Lower lobe of right lung (tissue), 2 donors: ENCODE measurements at regions not wholly inside any gene's neighbourhood (a gene's known extent, or its start where the extent isn't known, plus 50 kb on each side); places are given as distances from the start of the nearest gene placed in this dataset.

Experiments
- ATAC-seq, 2 donors: fragments of 200-7000 bp; cut with Tn5 transposase; one replicate each; pipeline ENCODE4 v1.9.1; 2020 to 2022; ENCODE audit warnings: mild to moderate bottlenecking in 2 of 2, moderate library complexity in 2 of 2
- DNase-seq: peaks from one replicate; pipeline ENCODE4 v3.0.0-alpha.2; 2020
- H3K27ac ChIP-seq: fragments of 200-600 bp; one replicate; pipeline ENCODE4 v1.8.0; 2022
- H3K27me3 ChIP-seq: fragments of 200-600 bp; one replicate; pipeline ENCODE4 v1.8.0; 2022; ENCODE audit warnings: low read depth
- H3K36me3 ChIP-seq: fragments of 200-600 bp; one replicate; pipeline ENCODE4 v1.8.0; 2022; ENCODE audit warnings: mild to moderate bottlenecking
- H3K4me1 ChIP-seq: fragments of 200-600 bp; one replicate; pipeline ENCODE4 v1.8.0; 2022
- H3K4me3 ChIP-seq: fragments of 200-600 bp; one replicate; pipeline ENCODE4 v1.8.0; 2022; ENCODE audit warnings: mild to moderate bottlenecking
- H3K9me3 ChIP-seq: fragments of 200-600 bp; one replicate; pipeline ENCODE4 v1.8.0; 2022
- CTCF ChIP-seq: fragments of 200-600 bp; IDR thresholded peaks from one replicate; pipeline ENCODE4 v1.8.0; 2022; ENCODE audit warnings: antibody characterized with exemption, mild to moderate bottlenecking
- intact Hi-C: fragments of 100-400 bp; cut with DNase I; formaldehyde crosslinking; loops from one replicate; pipeline ENCODE4 v1.11.0; 2022
- donor health status: DM: no; HTN: yes; CAD: no; lungs with severe emphysema.

GRCh38 chr4:55215087-55215486 is 89.7 kb upstream of the KDR start:
- H3K4me1 ChIP-seq, result peaks cover 11% of the 10 kb centered on the region
- ATAC-seq (no peak), DNase-seq (no peak)
- TF ChIP-seq CTCF, result no peak
- H3K9me3 ChIP-seq, result no peaks in the 10 kb centered on the region
- intact Hi-C loops, result no loop called here
- H3K4me3 ChIP-seq, result no peak overlapping the region
- no peak overlapping the region for H3K27ac ChIP-seq
- H3K27me3 ChIP-seq, result no peaks in the 10 kb centered on the region
- H3K36me3 ChIP-seq, result no peaks in the 10 kb centered on the region

- intact Hi-C loops, result no loop called here
- Histone ChIP-seq H3K9me3 (no peaks in the 10 kb centered on the region), H3K27ac (no peak overlapping the region), H3K36me3 (no peaks in the 10 kb centered on the region), H3K4me3 (no peak overlapping the region), H3K4me1 (peaks cover 11% of the 10 kb centered on the region), H3K27me3 (no peaks in the 10 kb centered on the region)
- no peak for TF ChIP-seq CTCF
- DNase-seq (no peak), ATAC-seq (no peak)
Observed at GRCh38 chr4:55216863-55217635, 91.7 kb upstream of the KDR start.

DNA sequence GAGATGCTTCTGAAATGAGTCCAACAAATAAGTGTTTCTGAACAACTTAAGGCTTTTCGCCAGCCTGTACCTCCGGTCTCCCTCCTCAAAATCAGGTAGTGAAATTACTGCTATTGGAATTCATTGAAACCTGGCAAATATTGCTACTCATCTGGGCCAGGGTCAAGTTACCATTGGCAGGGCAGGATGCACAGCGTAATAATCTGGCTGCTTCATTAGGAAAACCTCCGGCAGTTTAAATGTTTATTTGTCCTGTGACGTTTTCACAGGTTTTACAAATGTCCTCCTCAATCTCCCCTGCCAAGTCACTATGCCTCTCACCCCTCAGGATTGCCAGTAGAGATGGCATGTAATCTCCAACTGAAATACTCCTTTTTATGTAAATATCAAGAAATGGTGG is 92.6 kb upstream of the KDR start:
- no peaks in the 10 kb centered on the region for H3K27me3 ChIP-seq
- intact Hi-C loops, result no loop called here
- ATAC-seq (no peak), DNase-seq (no peak)
- H3K36me3 ChIP-seq, result no peaks in the 10 kb centered on the region
- no peak overlapping the region for H3K4me3 ChIP-seq
- H3K9me3 ChIP-seq, result no peaks in the 10 kb centered on the region
- H3K27ac ChIP-seq, result no peak overlapping the region
- no peak for TF ChIP-seq CTCF
- peaks cover 11% of the 10 kb centered on the region for H3K4me1 ChIP-seq

GRCh38 chr4:55237839-55238238 is 108.2 kb upstream of the SRD5A3 start:
- Histone ChIP-seq H3K9me3 (peaks cover 10% of the 10 kb centered on the region), H3K27ac (no peak overlapping the region), H3K4me3 (no peak overlapping the region), H3K36me3 (no peaks in the 10 kb centered on the region), H3K4me1 (no peaks in the 10 kb centered on the region), H3K27me3 (no peaks in the 10 kb centered on the region)
- intact Hi-C loops, result no loop called here
- no peak for TF ChIP-seq CTCF
- ATAC-seq, result no peak
- no peak for DNase-seq

DNA sequence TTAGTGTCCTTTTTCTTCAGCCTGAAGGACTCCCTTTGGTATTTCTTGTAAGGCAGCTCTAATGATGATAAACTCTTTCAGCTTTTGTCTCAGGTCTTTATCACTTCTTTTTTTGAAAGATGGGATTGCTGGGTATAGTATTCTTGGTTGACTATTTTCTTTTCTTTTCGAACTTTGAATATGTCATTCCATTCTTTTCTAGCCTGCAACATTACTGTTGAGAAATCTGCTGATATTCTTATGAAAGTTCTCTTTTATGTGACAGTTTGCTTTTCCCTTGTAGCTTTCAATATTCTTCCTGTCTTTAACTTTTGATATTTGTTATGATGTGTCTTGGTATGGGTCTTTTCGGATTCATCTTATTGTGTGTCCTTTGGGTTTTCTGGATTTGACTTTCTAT is 107.6 kb upstream of the SRD5A3 start:
- H3K27ac ChIP-seq, result no peak overlapping the region
- no peaks in the 10 kb centered on the region for H3K27me3 ChIP-seq
- TF ChIP-seq CTCF, result no peak
- H3K4me1 ChIP-seq, result no peaks in the 10 kb centered on the region
- H3K4me3 ChIP-seq, result no peak overlapping the region
- H3K9me3 ChIP-seq, result peaks cover 10% of the 10 kb centered on the region
- DNase-seq, result no peak
- intact Hi-C loops, result no loop called here
- ATAC-seq, result no peak
- no peaks in the 10 kb centered on the region for H3K36me3 ChIP-seq
